ENCODE measurements at regions not wholly inside any gene's neighbourhood (a gene's known extent, or its start where the extent isn't known, plus 50 kb on each side); places are given as distances from the start of the nearest gene placed in this dataset.

GRCh38 chr6:112575309-112575834 lies 228.2 kb downstream of the RFPL4B start:
- TF ChIP-seq POLR2AphosphoS5 (IDR thresholded peaks at IDR 0.05; ENCODE audit: borderline replicate concordance, low read depth, low read length) (no peak), FOXP2 (optimal IDR thresholded peaks at IDR 0.05; ENCODE audit: control extremely low read depth, extremely low read length, insufficient read depth) (no peak)

Data from SK-N-MC (cell line).